Glomerular endothelial cell (primary cell): ENCODE measurements at regions not wholly inside any gene's neighbourhood (a gene's known extent, or its start where the extent isn't known, plus 50 kb on each side); places are given as distances from the start of the nearest gene placed in this dataset.
"Not testable (repeated sequence)": the region's sequence is repeated elsewhere in the genome, so short reads cannot be mapped to it uniquely, and the experiment has no call there.

Source experiments
- DNase-seq: peaks from one replicate; pipeline ENCODE4 v3.0.0-alpha.2; 2011; ENCODE audit warnings: low read depth, low spot score; ENCODE audit errors: extremely low read depth

DNA sequence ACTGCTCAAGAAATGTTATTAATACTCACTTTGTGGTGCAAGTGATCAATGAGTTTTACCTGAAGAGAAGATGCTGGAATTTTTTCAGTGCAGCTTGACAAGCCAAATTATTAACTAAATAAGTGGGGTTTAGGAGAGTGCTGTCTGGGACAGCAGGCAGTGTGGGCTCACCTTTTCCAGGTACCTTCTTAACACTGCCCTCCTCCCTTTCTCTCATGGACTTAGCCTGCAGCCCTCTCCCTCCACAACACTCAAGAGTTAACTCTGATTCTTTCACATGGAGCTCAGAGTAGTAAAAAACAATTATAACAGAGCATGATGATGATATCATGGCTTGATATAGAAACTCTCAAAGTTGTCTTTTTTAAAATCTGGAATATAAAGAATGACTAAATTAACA is 404.8 kb upstream of the SLC30A5 start:
- no peak for DNase-seq

DNA sequence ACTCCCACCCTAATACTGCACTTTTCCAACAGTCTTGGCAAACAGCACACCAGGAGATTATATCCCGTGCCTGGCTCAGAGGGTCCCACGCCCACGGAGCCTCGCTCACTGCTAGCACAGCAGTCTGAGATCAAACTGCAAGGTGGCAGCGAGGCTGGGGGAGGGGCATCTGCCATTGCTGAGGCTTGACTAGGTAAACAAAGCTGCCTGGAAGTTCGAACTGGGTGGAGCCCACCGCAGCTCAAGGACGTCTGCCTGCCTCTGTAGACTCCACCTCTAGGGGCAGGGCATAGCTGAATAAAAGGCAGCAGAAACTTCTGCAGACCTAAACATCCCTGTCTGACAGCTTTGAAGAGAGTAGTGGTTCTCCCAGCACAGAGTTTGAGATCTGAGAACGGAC is 401.9 kb upstream of the SLC30A5 start:
- DNase-seq = not testable (repeated sequence)

DNA sequence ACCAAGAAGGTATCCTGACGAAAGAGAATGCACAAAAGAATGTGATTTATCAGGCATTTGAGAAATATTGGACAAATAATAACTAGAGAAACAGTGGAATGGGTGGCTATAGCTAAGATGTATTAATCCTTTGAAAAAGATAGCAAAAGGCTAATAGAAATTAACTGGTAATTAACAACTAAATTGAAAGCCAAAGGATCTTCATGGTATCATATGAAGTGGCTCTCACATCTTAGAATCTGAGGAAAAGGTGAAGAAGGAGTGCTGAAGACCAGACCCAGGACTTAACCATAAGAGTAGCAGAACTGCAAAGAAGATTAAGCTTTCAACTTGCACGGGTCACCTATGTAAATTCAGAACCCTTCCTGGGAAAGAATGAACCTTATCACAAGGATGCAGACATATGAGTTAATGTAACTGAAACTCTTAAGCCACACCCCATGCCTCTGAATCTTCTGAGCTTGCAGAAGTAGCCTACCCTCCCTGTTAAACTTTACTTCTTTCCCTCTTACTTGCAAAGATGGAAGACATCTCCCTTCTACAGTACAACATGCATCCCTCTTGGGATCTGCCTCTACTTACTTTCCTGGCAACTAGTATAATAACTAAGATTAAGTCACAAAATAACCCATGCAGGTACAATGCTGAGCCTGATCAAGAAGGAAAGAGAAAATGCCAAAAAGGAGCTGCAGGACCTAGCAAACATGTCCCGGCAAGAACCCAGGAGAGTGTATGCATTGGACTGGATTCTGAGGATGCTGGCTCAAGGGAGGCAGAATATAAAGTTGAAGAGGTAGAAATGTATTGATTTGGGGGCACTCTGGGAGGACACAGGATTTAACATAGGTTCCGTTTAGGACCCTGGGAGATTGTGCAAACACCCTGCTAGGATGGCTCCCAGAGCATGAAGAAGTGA is 395.5 kb upstream of the SLC30A5 start:
- no peak for DNase-seq

DNA sequence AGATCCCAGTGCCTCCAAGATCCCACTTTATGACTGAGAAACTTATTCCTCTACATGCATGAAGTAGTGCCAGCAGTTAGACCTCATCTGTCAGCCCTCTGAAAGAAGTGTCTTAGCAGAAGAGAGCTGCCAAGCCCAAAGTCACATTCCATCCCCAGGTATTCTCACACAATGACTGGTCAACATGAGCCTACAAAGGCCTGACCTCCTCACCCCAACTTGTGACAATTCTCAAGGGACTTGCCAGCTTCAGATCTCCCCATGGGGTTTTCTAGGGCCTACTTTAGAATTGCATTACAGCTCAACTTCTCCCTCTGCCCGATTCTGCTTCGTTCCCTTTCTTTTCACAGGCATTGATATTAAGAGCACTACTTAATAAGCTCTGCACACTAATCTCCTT is 393.8 kb upstream of the SLC30A5 start:
- no peak for DNase-seq

DNA sequence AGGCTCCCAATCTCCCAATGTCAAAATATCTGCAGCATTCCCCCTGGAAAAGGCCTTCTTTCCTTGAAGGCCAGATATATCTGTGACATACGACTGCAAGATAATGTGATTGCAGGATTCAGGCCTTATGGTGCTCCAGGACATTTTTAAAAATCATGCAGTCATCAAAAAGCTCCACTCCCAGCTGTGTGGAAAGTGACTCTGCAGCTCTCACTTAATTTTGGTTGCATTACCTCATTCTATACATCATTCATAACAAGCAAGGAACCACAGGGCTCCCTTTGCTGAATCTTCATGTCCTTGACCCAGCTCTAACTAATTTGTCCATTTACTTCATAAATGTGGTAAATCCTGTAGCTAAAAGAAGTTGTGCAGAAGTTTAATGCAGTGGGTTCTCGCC is 386.2 kb upstream of the SLC30A5 start:
- no peak for DNase-seq

DNA sequence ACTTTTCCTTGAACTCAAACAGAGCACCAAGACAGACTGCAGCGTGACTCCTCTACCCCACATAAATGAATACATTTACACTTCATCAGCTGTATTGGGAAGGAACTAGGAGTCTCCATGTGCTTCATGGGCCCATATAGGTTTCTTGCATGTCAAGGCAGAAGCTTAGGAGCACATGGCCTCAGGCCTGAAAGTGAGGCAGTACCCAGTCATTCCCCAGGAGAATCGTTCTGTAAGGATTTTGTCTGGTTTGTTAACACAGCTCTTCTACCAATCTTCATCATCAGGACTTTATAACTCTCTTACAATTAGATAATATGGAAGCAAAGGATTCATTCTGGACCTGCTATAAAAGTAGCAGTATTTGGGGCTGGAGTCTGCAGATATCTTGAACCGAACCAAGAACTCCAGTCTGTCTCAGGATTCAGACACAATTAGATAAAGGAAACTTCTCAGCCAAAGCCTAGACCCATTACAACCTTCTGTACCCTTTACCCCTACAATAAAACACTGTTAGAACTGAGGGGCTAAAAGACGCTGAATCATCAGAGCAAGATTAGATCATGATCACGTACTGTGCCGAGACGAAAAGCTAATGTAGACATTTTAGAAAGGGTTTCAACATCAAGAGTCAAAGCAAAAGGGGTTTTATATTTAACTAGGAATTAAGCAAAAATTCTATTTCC is 385.5 kb upstream of the SLC30A5 start:
- DNase-seq = no peak

DNA sequence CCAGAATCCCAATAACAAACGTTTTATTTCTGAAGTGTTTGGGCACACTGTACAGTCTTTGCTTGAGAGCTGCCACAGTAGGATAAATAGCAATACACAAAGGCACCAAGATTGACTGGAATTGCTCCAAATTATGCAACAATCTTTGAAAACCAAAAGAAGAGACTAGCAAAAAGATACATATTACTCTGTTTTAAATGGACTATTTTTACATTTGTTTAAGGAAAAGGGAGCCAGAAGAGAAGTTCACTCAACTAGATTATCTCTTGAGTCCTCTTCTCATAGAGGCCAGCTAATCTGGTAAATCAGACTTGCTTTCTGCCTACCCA is 385.0 kb upstream of the SLC30A5 start:
- DNase-seq = no peak

DNA sequence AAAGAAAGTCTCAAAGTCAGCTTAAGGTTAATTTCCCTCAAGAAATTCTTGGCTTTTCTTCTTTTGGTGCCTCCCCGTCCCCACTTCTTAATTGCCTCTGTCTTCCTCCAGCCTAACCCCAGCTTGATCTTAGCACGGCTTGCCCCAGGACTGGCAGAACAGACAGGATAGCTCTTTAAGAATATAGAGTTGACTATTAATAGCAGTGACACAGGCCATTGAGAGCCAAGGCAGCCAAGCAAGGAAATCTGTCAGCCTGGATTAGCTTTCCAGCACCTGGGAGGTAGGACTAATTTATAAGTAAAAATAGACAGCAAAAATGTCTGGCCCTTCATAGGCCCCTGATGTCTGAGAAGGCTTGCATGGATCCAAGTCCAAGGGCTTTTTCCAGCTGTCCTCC is 384.6 kb upstream of the SLC30A5 start:
- no peak for DNase-seq

DNA sequence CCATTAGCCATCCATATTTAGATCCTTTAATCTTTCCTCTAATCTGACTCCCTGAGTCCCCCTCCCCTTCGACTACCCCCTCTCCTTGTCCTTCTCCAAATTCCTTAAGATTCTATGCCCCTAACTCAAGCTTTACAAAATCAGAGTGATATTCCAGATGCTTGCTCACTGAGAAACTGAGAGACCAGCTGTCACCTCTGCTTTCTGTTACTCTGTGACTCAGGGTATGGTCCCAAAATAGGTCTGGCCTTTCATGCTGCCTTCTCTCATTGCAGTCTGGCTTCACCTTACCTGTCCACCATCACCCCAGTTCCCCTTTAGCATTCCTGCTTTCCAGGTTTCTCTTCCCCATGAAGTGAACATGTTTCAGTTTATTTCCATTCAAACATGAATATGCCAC is 383.3 kb upstream of the SLC30A5 start:
- no peak for DNase-seq

DNA sequence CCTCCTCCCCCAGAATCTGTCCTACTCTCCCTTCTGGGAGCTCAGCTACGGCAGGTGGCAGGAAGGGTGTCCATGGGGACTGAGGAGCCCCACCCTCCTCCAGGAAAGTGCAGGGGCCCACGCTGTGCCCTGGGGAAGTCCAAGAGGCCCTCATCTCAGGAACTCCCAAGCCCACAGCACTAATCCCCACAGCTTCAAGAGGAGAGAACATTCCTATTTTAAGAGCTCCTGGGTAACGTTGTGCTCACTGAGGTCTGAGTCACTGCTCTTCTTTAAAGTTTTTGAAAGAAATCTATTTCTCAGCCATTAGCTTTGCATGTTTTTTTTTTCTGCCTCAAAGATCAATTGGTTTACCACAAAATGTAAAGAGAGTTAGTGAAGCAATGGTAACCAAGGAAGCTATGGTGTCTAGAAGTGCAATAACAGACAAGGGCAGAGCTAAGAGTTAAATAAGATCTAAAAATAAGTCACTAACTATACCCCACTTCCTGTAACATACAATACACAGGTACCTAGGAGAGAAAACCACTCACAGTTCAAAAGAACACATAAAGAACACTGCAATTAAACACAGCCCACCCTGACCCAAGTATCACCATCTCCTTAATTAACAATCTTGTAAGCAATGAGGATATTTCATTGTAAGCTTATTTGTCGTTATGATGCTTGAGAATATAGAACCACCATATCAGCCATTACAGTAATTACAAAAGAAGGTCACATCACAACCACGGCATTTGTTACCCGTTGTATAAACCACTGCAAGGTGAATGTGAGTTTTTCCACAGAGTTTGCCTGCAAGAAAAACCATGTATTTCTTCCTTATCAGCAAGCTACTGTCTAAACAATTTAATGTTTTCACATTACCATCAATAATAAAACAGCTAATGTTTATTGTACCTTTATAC is 382.3 kb upstream of the SLC30A5 start:
- no peak for DNase-seq

DNA sequence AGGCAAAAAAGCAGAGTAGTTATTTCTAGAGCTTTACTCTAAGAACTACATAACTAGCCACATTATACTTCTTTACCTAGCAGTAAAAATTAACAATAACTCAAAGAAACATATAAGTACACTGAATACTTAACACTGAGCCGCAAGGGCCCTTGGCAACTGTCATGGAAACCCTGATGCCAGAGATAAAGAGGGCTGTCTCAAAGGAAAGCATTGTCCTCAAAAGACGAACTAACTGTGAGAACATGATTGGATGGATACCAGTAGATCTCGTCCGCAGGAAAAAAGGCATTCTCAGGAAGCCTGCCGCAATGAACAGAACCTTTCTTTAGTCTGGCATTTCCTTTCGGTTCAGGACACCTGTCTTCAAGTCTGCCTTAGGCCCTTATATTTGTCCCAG is 379.0 kb upstream of the SLC30A5 start:
- DNase-seq = no peak

DNA sequence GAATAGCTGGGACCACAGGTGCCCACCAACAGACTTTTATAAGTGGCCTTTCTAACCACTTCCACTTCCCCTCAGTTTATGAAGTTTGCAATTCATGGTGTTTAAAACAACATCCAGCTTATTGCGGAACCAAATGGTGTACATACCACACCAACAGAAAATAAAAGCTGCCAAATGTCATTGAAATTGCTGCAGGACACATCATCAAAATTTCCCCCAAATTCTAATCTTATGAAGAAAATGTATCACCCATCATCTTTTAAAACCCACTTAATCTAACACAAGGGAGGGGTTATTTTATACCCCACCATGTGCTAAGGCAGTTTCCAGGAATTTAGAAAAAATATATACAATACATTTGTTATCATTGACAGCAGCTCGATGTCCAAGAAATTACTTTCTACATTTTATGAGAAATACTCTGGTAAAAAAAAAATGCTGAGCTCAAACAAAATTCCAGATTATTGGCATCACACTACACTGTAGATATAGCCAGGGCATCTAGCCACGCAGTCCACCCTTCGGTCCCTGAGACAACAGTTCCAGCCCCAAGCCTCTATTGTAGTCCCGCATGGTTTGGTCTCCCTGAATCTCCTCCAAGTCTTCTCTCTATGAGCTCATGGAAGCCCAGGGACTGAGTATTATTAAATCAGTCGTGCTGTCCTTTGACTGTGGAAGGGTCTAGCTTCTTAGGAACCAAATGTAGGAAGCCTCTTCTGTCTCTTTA is 372.8 kb upstream of the SLC30A5 start:
- DNase-seq = no peak

DNA sequence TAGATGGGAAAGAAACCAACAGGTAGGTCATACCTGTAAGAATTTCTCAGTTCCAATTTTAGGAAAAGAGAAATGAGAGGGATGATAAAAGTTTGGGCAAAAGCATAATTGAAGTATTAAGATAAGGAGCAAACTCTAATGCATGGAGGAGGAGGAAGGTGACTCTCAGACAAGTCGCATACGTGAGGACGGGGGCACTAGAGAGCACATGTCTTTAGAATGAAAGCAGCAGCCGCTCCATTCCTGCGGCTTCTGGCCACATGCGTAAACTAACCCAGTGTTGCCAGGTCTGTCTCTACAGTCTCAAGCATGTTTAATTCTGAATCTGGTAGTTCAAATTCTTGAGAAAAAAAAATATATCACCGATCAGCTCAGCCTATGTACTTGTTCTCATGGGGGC is 371.5 kb upstream of the SLC30A5 start:
- DNase-seq = no peak

DNA sequence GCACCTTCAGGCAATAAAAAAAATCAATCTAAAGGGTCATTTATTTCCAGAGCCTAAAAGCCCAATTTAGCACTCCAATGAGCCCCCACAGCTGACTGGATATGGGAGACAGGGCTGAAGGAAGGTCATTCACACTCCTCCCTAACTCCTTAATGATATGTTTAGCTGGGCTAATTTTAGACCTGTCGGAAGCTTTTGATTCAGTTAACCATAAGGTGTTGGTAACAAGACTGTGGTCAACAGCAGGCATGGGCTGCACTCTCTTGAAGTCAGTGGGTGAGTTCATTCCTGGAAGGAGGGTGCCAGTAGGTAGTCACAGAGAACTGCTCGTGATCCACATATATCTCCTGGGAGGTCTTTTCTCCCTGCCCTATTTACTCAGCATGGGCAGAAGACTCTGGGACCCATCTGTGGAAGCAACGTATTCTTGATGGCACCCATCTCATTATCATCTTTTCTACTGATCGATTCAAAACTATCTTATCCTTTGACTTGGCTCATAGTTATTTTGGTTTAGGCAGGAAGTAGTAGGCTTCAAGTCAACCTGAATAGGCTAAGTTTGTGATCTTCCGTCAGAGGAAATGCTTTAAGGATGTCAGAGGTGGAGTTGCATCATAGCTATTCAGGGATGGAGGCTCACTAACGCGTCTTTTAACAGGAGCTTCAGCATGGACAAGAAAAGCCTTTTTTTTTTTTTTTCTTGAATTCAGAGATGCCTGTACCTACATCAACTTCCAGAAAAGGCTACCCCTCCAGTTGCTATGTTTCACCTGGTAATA is 367.7 kb upstream of the SLC30A5 start:
- no peak for DNase-seq

DNA sequence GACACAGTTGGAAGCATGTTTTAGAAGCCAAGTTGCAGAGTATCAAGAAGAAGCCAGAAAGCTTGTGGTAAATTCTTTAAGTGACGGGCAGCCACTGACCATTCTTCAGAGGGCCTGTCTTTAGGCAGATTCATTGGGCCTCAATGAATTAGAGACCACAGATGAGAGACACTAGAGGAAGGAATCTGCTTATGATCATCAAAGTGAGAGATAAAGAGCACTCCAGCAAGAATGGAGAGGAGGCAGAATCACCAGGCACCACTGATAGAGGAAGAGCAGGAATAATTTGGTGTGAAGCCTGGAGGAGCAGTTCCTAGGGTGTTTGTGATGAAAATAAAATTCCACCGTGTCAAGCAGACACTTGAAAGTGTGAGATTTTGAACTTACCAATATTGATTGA is 365.9 kb upstream of the SLC30A5 start:
- no peak for DNase-seq

DNA sequence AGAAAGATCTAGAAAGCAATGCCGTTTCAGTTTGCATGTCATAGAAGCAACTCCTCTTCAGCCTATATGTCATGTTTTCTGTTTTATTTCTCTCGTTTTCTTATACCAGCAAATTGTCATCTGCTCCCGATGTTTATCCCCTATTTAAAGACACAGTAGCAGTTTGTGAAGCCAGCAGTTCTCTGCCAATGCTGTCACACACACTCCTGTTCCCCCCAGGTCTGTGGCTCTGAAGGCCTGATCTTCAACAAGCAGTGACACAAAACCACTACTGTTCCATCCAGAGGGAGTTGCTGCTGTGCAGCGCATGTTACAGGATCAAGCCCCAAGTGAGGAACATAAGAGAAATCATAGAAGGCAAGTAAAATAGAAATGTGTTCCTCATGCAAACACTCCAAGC is 364.1 kb upstream of the SLC30A5 start:
- DNase-seq = no peak

DNA sequence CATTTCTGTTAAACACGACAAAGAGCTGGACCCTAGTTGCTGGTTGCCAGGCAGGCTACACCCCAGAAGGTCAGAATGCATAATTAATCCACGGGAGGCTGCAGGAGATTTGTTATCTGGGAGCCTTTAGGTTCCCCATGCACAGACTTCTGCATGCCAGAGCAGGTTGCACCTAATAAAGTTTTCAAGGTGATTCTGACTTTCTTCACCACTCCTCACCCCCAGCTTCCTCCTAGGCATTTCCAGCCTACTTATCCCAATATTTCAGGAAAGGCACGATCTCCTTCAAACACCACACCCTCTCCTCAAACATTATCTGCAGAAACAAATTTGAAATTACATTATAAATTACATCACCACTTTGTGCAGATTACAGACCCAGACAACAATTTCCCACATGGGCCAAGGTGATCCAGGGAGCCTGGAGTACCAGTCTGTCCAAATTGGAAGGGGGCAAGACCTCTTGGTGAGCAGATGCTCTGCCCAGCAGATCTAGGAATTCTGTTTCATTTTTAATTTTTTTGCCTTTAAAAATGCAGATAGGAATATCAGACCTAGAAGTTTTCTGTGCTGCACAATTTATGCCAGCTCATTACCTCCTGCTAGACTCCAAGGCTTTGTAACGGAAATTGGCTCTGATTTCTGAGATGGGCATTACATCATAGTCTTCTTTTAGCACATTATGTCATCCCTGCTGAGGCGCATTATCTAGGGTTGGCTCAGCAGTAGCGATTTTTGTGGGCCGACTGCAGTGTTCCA is 363.4 kb upstream of the SLC30A5 start:
- DNase-seq = peak; percentile 16

DNA sequence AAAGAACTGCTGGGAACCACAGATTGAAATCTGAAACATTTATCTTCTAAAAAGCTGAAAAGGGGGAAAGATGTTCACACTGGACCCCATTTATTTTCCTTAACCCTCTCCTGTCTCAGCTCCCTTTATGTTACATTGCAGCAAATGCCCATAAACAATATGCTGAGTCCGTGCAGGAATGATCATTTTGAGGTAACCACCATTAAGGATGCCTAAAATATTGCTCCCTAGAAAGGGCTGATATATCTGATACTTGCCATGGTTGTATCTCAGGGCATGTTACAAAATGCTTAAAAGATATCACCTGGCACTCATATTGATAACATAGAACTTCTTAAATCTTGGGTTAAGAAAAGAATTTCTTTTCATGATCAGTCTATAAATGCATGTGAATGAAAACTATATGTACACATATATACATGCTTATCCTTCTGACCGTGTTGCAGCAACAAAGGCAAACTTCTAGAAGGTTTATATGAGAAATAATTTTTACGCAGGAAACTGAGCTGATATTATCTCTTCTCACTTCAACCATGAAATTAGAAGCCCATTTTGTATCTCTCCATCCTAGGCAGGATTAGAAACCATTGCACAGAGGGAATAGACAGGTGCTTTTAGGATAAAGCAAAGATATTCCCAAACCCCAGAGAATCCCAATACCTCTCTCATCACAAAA is 362.7 kb upstream of the SLC30A5 start:
- DNase-seq = no peak

DNA sequence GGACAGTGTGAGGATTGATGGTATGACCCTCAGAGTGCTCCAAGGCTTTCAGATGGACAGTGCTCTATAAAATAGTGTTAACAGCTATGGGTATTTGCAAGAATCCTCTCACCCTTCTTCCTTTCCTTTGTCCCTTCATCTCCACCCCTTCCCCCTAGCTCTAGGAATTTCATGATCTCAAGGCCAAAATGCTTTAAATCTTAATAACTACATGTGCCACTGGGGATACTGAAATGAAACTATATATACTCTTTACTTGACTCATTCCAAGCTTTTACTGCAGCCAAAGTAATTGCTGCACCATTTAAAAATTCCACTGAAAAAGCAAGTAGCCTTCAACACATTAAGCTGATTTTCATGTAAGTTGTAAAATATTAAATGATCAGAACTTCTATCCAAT is 361.6 kb upstream of the SLC30A5 start:
- no peak for DNase-seq
